GM18520 (cell line): ENCODE measurements at regions not wholly inside any gene's neighbourhood (a gene's known extent, or its start where the extent isn't known, plus 50 kb on each side); places are given as distances from the start of the nearest gene placed in this dataset.
"Not testable (repeated sequence)": the region's sequence is repeated elsewhere in the genome, so short reads cannot be mapped to it uniquely, and the experiment has no call there.

ENCODE experiments used
- ATAC-seq: cut with Tn5 transposase; IDR thresholded peaks from one replicate; pipeline ENCODE4 v1.9.1; 2021; ENCODE audit not compliant: unreplicated experiment

GRCh38 chr10:2812631-2813030 is 254.7 kb upstream of the PFKP start:
- ATAC-seq = no peak

- ATAC-seq = no peak
Observed at GRCh38 chr10:2800178-2800577, 267.2 kb upstream of the PFKP start.

- ATAC-seq = no peak
Observed at GRCh38 chr10:2798336-2799022, 268.9 kb upstream of the PFKP start.

GRCh38 chr10:2791774-2792443 is 275.4 kb upstream of the PFKP start:
- ATAC-seq = peak; percentile 80

GRCh38 chr10:2790396-2791188 is 276.8 kb upstream of the PFKP start:
- no peak for ATAC-seq

- ATAC-seq = no peak
Observed at GRCh38 chr10:2786251-2786650, 281.1 kb upstream of the PFKP start.

- no peak for ATAC-seq
Observed at GRCh38 chr10:2784766-2785165, 282.6 kb upstream of the PFKP start.

GRCh38 chr10:2782950-2783349 is 284.4 kb upstream of the PFKP start:
- ATAC-seq = no peak

GRCh38 chr10:2782265-2782664 is 285.1 kb upstream of the PFKP start:
- no peak for ATAC-seq

GRCh38 chr10:2777666-2778355 is 289.5 kb upstream of the PFKP start:
- no peak for ATAC-seq

- no peak for ATAC-seq
Observed at GRCh38 chr10:2772816-2773631, 294.3 kb upstream of the PFKP start.

- no peak for ATAC-seq
Observed at GRCh38 chr10:2772135-2772534, 295.2 kb upstream of the PFKP start.

- ATAC-seq = not testable (repeated sequence)
Observed at GRCh38 chr10:2767293-2767692, 300.1 kb upstream of the PFKP start.

GRCh38 chr10:2761971-2762370 is 305.4 kb upstream of the PFKP start:
- ATAC-seq = no peak

- no peak for ATAC-seq
Observed at GRCh38 chr10:2761311-2761710, 306.0 kb upstream of the PFKP start.

- no peak for ATAC-seq
Observed at GRCh38 chr10:2760736-2761135, 306.6 kb upstream of the PFKP start.

- no peak for ATAC-seq
Observed at GRCh38 chr10:2759233-2759632, 308.1 kb upstream of the PFKP start.

GRCh38 chr10:2754943-2755342 is 312.4 kb upstream of the PFKP start:
- no peak for ATAC-seq

- ATAC-seq = no peak
Observed at GRCh38 chr10:2748287-2748686, 319.1 kb upstream of the PFKP start.

GRCh38 chr10:2746638-2747037 is 320.7 kb upstream of the PFKP start:
- ATAC-seq = no peak

- ATAC-seq = no peak
Observed at GRCh38 chr10:2745666-2746065, 321.7 kb upstream of the PFKP start.
